Glutamatergic neuron (in vitro differentiated cells): ENCODE measurements at regions not wholly inside any gene's neighbourhood (a gene's known extent, or its start where the extent isn't known, plus 50 kb on each side); places are given as distances from the start of the nearest gene placed in this dataset.

ENCODE experiments used
- DNase-seq: peaks from one replicate; pipeline ENCODE4 v3.0.0; 2022
- H3K27ac Mint-ChIP-seq: one replicate; pipeline ENCODE4 v1.8.0; 2020; ENCODE audit warnings: mild to moderate bottlenecking, mixed read lengths, inconsistent platforms; ENCODE audit not compliant: unreplicated experiment
- H3K27me3 Mint-ChIP-seq: one replicate; pipeline ENCODE4 v1.8.0; 2020; ENCODE audit warnings: mild to moderate bottlenecking, moderate library complexity, mixed read lengths, inconsistent platforms; ENCODE audit not compliant: unreplicated experiment
- H3K36me3 Mint-ChIP-seq: one replicate; pipeline ENCODE4 v1.8.0; 2020; ENCODE audit warnings: mild to moderate bottlenecking, mixed read lengths, inconsistent platforms; ENCODE audit not compliant: unreplicated experiment
- H3K4me1 Mint-ChIP-seq: one replicate; pipeline ENCODE4 v1.8.0; 2020; ENCODE audit warnings: mild to moderate bottlenecking, low read depth, mixed read lengths, inconsistent platforms; ENCODE audit not compliant: unreplicated experiment
- H3K4me3 Mint-ChIP-seq: one replicate; pipeline ENCODE4 v1.8.0; 2020; ENCODE audit warnings: mild to moderate bottlenecking, mixed read lengths, inconsistent platforms; ENCODE audit not compliant: unreplicated experiment
- H3K9me3 Mint-ChIP-seq: one replicate; pipeline ENCODE4 v1.8.0; 2020; ENCODE audit warnings: mild to moderate bottlenecking, moderate library complexity, mixed read lengths, inconsistent platforms; ENCODE audit not compliant: unreplicated experiment
- TF ChIP-seq, protein P1 (sequence below): fragments of 200-600 bp; sonication (generic); IDR thresholded peaks from one replicate; pipeline ENCODE4 v1.5.0; 2021; ENCODE audit not compliant: partially characterized antibody, unreplicated experiment

DNA sequence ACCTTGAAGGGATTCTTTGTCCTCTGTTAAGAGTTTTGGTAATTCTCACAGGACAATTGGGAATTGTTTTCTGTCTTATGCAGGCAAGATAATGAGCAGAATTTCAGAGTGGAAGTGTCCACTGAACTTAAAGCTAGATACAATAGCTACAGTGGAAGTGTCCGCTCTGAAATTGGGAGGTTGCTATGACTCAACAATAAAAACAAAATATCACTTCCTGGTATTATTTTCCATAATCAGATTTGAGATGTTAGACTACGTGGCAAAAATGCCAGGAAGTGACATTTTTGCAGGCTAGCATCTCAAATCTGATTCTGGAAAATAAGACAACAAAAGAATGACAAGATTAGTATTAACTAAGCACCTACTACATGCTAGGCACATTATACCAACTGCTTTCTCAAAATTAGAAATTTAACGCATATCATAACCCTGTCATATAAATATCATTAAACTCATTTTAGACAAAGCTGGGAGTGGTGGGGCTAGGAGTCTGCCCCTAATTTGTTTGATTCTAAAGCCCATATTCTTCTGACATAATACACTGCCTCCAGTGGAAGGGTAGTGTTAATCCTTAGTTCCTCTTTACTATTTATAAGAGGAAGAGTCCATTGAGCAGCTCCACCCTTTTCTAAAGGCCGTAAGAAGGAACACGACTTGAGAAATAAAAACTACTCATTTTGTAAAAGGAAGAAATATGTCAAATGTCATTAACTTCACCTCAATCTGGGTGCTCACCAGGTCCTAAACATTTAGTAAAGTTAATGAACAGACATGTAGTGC, 266.9 kb upstream of the STT3B start:
- peaks cover 3% of the 10 kb centered on the region for H3K36me3 Mint-ChIP-seq
- H3K27me3 Mint-ChIP-seq, result no peaks in the 10 kb centered on the region
- no peak overlapping the region for H3K4me3 Mint-ChIP-seq
- H3K9me3 Mint-ChIP-seq, result no peaks in the 10 kb centered on the region
- no peaks in the 10 kb centered on the region for H3K4me1 Mint-ChIP-seq
- no peak for DNase-seq
- H3K27ac Mint-ChIP-seq, result no peak overlapping the region
- TF ChIP-seq, protein P1, sequence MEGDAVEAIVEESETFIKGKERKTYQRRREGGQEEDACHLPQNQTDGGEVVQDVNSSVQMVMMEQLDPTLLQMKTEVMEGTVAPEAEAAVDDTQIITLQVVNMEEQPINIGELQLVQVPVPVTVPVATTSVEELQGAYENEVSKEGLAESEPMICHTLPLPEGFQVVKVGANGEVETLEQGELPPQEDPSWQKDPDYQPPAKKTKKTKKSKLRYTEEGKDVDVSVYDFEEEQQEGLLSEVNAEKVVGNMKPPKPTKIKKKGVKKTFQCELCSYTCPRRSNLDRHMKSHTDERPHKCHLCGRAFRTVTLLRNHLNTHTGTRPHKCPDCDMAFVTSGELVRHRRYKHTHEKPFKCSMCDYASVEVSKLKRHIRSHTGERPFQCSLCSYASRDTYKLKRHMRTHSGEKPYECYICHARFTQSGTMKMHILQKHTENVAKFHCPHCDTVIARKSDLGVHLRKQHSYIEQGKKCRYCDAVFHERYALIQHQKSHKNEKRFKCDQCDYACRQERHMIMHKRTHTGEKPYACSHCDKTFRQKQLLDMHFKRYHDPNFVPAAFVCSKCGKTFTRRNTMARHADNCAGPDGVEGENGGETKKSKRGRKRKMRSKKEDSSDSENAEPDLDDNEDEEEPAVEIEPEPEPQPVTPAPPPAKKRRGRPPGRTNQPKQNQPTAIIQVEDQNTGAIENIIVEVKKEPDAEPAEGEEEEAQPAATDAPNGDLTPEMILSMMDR, result no peak

DNA sequence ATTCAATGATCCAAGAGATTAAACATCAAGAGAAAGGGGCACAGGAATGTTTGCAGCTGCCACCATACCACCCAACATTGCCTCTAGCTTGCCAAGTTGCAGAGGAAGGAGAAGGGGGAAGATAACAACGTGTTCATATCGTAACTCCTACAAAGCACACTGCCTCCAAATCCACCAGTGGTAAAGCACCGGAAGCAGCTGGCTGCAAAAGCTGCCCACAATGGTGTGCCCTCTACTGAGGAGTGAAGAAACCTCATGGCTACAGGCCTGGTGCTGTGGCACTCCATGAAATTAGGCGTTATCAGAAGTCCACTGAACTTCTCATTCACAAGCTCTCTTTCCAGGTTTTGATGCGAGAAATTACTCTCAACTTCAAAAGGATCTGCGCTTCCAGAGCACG, 263.9 kb upstream of the STT3B start:
- Mint-ChIP-seq H3K4me1 (no peaks in the 10 kb centered on the region), H3K36me3 (peaks cover 3% of the 10 kb centered on the region), H3K27ac (no peak overlapping the region), H3K9me3 (no peaks in the 10 kb centered on the region), H3K4me3 (no peak overlapping the region), H3K27me3 (no peaks in the 10 kb centered on the region)
- no peak for DNase-seq
- TF ChIP-seq, protein P1, result no peak

DNA sequence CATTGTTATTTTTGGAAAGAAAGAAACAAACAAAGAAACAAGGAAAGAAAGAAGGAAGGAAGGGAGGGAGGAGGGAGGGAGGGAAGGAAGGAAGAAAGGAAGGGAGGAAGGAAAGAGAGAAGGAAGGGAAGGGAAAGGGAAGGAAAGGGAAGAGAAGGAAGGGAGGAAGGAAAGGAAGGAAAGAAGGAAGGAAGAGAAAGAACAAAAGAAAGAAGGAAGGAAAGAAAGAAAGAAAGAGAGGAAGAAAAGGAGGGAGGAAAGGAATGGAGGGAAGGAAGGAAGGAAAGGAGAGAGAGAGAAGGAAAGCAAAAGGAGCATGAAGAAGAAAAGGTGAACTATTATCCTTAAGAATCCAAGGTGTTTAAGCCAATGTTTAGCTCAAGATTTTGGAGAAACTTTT, 262.7 kb upstream of the STT3B start:
- Mint-ChIP-seq H3K27me3 (no peaks in the 10 kb centered on the region), H3K4me1 (no peaks in the 10 kb centered on the region), H3K36me3 (peaks cover 3% of the 10 kb centered on the region), H3K27ac (no peak overlapping the region), H3K9me3 (no peaks in the 10 kb centered on the region), H3K4me3 (no peak overlapping the region)
- TF ChIP-seq, protein P1, result no peak
- DNase-seq, result no peak

DNA sequence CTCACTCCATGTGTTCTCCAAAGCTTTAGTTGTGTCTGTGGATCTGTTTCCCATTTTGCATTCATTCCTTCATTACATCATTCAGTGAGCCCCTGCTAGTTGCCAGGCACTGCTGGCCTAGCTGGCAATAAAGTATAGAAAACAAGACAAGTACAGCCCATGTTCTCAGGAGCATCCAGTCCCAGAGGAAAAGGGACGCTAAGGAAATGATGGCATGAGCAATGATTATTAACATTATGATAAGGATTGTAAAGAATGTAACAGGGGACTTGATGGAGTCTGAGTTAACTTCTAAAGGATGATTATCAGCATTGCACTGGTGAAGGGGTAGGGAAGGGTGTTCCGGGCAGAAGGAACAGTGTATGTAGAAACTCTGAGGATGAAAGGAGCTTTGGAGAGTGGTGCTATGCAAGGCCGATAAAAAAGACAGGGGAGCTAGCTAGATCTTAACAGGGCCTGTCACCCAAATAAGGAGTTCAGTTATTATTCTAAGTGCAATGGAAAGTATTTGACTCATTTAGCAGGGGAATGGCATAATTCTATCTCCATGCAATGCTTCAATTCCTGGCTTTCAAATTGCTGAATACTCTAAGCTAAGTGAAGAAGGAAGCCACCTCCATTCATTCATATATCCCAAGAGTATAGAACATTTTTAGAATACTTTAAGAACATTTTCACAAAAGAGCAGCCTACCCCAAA, 258.2 kb upstream of the STT3B start:
- no peak for DNase-seq
- Mint-ChIP-seq H3K27ac (no peak overlapping the region), H3K4me1 (no peaks in the 10 kb centered on the region), H3K9me3 (no peaks in the 10 kb centered on the region), H3K36me3 (no peaks in the 10 kb centered on the region), H3K27me3 (no peaks in the 10 kb centered on the region), H3K4me3 (no peak overlapping the region)
- TF ChIP-seq, protein P1, result no peak

DNA sequence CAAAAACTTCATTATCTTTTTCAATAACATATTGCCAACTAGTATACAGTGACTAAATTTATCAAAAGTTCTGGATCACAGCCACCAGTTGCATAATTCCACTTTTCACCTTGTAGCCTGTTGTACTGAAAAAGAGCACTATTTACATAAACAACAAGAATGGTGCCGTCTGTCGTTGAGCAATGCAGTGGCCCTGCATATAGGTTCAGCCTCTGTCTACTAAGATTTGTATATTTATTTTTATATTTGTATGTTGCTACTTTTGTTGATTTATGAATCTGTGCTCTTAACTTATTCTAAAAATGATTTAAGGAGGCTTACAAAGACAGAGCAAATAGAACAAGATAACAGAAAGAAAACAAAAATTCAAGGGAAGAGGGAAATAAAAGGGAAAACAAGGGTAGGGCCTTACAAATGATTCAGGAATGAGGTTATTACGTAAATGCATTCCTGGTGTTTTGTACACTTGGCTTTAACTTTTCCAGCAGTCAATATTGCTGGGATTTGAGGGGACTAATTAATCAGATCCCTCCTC, 257.6 kb upstream of the STT3B start:
- no peak for DNase-seq
- no peaks in the 10 kb centered on the region for H3K36me3 Mint-ChIP-seq
- TF ChIP-seq, protein P1, result no peak
- H3K27me3 Mint-ChIP-seq, result no peaks in the 10 kb centered on the region
- no peaks in the 10 kb centered on the region for H3K9me3 Mint-ChIP-seq
- H3K4me3 Mint-ChIP-seq, result no peak overlapping the region
- no peak overlapping the region for H3K27ac Mint-ChIP-seq
- H3K4me1 Mint-ChIP-seq, result no peaks in the 10 kb centered on the region
